GM10266 (cell line): ENCODE measurements at regions not wholly inside any gene's neighbourhood (a gene's known extent, or its start where the extent isn't known, plus 50 kb on each side); places are given as distances from the start of the nearest gene placed in this dataset.

Experiments used
- DNase-seq: peaks from one replicate; pipeline ENCODE4 v3.0.0; 2012; ENCODE audit errors: extremely low spot score
- CTCF ChIP-seq: IDR thresholded peaks from 2 replicates; pipeline ENCODE4 v1.5.1; 2012; ENCODE audit warnings: mild to moderate bottlenecking, low read depth; ENCODE audit not compliant: control insufficient read depth, insufficient read depth; ENCODE audit errors: missing control alignments

- no peak for DNase-seq
- no peak for TF ChIP-seq CTCF
Measured at GRCh38 chr6:125507987-125508655, 206.4 kb upstream of the HDDC2 start.

GRCh38 chr6:125508793-125509192 is 207.0 kb upstream of the HDDC2 start:
- no peak for TF ChIP-seq CTCF
- DNase-seq: no peak

GRCh38 chr6:125509477-125509876 is 207.7 kb upstream of the HDDC2 start:
- no peak for DNase-seq
- no peak for TF ChIP-seq CTCF

- no peak for TF ChIP-seq CTCF
- no peak for DNase-seq
Measured at GRCh38 chr6:125510405-125510804, 208.6 kb upstream of the HDDC2 start.

GRCh38 chr6:125511809-125512396 is 210.1 kb upstream of the HDDC2 start:
- no peak for DNase-seq

GRCh38 chr6:125512621-125513020 is 210.9 kb upstream of the HDDC2 start:
- peak; percentile 62 for TF ChIP-seq CTCF
- DNase-seq: peak; percentile 32

More at GRCh38 chr6:125511809-125512396, 210.1 kb upstream of the HDDC2 start:
- TF ChIP-seq CTCF: no peak

GRCh38 chr6:125513978-125514377 is 212.2 kb upstream of the HDDC2 start:
- no peak for TF ChIP-seq CTCF
- no peak for DNase-seq
